ENCODE measurements at regions not wholly inside any gene's neighbourhood (a gene's known extent, or its start where the extent isn't known, plus 50 kb on each side); places are given as distances from the start of the nearest gene placed in this dataset.
"Not testable (repeated sequence)": the region's sequence is repeated elsewhere in the genome, so short reads cannot be mapped to it uniquely, and the experiment has no call there.

DNA sequence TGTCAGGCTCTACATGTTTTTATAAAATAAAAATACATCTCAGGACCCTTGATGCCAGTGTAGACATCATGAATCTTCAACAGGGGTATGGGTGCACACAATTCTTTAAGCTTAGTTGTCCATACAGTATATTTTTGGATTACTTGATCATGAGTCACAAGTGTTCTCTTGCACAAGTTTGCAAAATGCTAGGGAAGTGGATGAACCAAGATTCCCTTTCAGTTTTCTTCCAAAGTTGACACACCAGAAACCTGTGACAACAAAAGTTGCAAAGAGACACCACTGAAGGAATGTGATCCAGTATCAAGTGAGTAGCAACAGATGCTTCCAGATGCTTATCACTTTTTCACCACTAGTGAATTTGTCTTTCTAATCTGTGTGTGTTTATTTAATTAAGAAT lies 1021.2 kb downstream of the PCDH7 start:
- peaks cover 4% of the 10 kb centered on the region for H3K4me1 Mint-ChIP-seq (ENCODE audit: unreplicated experiment)

DNA sequence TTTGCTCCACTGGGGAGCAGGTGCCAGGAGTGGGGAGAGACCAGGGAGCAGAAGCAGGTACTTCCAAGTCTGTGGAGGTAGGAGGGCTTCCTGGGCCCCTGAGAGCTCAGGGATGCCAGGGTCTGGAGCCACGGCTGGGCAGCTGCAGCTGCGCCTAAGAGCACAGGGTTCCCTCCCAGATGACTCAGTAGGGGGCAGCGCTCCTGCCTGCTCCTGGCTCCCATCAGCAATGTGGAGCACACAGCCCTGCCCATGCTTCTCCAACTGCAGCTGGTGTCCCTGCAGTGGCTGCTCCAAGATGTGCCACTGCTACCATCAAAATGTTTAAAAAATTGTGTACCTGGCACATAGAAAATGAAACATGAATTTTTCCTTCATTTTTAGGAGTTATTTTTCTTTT lies 1028.2 kb downstream of the PCDH7 start:
- Mint-ChIP-seq H3K27ac (no peak overlapping the region), H3K36me3 (no peaks in the 10 kb centered on the region), H3K4me1 (ENCODE audit: unreplicated experiment) (no peaks in the 10 kb centered on the region), H3K9me3 (no peaks in the 10 kb centered on the region), H3K27me3 (no peaks in the 10 kb centered on the region), H3K4me3 (no peak overlapping the region)
- TF ChIP-seq, protein P1, sequence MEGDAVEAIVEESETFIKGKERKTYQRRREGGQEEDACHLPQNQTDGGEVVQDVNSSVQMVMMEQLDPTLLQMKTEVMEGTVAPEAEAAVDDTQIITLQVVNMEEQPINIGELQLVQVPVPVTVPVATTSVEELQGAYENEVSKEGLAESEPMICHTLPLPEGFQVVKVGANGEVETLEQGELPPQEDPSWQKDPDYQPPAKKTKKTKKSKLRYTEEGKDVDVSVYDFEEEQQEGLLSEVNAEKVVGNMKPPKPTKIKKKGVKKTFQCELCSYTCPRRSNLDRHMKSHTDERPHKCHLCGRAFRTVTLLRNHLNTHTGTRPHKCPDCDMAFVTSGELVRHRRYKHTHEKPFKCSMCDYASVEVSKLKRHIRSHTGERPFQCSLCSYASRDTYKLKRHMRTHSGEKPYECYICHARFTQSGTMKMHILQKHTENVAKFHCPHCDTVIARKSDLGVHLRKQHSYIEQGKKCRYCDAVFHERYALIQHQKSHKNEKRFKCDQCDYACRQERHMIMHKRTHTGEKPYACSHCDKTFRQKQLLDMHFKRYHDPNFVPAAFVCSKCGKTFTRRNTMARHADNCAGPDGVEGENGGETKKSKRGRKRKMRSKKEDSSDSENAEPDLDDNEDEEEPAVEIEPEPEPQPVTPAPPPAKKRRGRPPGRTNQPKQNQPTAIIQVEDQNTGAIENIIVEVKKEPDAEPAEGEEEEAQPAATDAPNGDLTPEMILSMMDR (conservative IDR thresholded peaks at IDR 0.05): no peak
- DNase-seq (ENCODE audit: extremely low spot score, unreplicated experiment): no peak

More for the DNA sequence above, 1021.2 kb downstream of the PCDH7 start:
- H3K27me3 Mint-ChIP-seq: no peaks in the 10 kb centered on the region
- no peak overlapping the region for H3K27ac Mint-ChIP-seq
- no peaks in the 10 kb centered on the region for H3K36me3 Mint-ChIP-seq
- TF ChIP-seq, protein P1 (conservative IDR thresholded peaks at IDR 0.05): no peak
- H3K4me3 Mint-ChIP-seq: no peak overlapping the region
- no peaks in the 10 kb centered on the region for H3K9me3 Mint-ChIP-seq
- no peak for DNase-seq (ENCODE audit: extremely low spot score, unreplicated experiment)

DNA sequence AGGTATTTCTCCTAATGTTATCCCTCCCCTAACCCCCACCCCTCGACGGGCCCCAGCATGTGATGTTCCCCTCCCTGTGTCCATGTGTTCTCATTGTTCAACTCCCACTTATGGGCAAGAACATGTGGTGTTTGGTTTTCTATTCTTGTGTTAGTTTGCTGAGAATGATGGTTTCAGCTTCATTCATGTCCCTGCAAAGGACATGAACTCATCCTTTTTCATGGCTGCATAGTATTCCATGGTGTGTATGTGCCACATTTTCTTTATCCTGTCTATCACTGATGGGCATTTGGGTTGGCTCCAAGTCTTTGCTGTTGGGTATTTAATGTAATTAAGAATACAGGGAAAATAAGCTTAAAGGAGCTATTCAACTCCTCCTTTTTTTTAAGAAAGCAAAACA lies 1030.4 kb downstream of the PCDH7 start:
- not testable (repeated sequence) for H3K4me3 Mint-ChIP-seq; DNase-seq (ENCODE audit: extremely low spot score, unreplicated experiment); H3K36me3 Mint-ChIP-seq; H3K27ac Mint-ChIP-seq; H3K4me1 Mint-ChIP-seq (ENCODE audit: unreplicated experiment); H3K27me3 Mint-ChIP-seq; H3K9me3 Mint-ChIP-seq

DNA sequence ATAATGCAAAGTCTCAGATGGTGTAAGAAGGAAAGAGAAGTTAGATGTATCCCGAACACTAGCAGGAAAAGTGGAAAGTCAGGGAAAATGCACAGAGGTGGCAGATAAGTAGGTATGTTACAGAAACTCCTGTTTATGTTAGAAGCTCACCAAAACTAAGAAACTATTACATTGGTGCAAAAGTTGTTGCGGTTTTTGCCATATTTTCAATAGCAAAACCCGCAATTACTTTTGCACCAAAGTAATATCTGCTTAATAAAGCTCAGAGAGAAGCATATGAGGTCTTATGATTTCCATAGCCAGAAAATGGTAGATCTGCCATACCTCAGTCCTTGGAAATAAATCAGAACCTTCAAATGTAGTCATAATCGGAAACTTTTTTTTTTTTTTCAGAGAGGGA lies 1035.6 kb downstream of the PCDH7 start:
- H3K27me3 Mint-ChIP-seq: no peaks in the 10 kb centered on the region
- H3K27ac Mint-ChIP-seq: no peak overlapping the region
- H3K4me3 Mint-ChIP-seq: no peak overlapping the region
- no peaks in the 10 kb centered on the region for H3K4me1 Mint-ChIP-seq (ENCODE audit: unreplicated experiment)
- DNase-seq (ENCODE audit: extremely low spot score, unreplicated experiment): no peak
- H3K9me3 Mint-ChIP-seq: peaks cover 4% of the 10 kb centered on the region
- H3K36me3 Mint-ChIP-seq: no peaks in the 10 kb centered on the region
- TF ChIP-seq, protein P1 (conservative IDR thresholded peaks at IDR 0.05): no peak

DNA sequence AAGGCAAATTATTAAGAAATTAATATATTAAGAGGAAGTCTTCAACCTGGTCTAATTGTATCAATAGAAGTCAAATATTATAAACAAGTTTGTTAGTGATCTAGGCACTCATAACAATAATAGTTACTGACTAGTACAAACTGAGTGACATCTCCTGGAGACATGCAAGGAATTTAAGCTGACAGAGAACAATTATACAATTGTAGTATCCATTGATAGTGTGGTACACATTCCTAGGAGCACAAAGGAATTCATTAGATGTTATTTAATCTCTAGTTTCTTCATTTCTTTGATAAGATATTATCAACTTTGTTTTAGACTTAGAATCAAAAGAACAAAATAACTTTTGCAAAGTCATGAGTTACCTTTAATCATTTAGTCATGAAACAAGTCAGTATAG lies 1048.6 kb downstream of the PCDH7 start:
- no peak for DNase-seq (ENCODE audit: extremely low spot score, unreplicated experiment)
- no peaks in the 10 kb centered on the region for H3K36me3 Mint-ChIP-seq
- no peak overlapping the region for H3K4me3 Mint-ChIP-seq
- no peak overlapping the region for H3K27ac Mint-ChIP-seq
- no peaks in the 10 kb centered on the region for H3K27me3 Mint-ChIP-seq
- TF ChIP-seq, protein P1 (conservative IDR thresholded peaks at IDR 0.05): no peak
- peaks cover 15% of the 10 kb centered on the region for H3K4me1 Mint-ChIP-seq (ENCODE audit: unreplicated experiment)
- H3K9me3 Mint-ChIP-seq: peaks cover 4% of the 10 kb centered on the region

DNA sequence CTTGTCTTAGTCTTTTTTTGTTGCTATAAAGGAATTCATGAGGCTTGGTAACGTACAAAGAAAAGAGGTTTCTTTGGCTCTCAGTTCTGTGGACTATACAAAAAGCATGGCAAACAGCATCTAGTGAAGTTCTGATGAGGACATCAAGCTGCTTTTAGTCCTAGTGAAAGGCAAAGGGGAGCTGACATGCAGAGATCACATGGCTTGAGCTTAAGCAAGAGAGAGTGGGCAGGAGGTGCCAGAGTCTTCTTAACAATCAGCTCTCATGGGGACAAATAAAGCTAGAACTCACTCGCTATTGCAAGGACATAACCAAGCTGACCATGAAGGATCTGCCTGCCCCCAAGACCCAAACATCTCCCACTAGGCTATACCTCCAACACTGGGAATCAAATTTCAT lies 1063.1 kb downstream of the PCDH7 start:
- H3K36me3 Mint-ChIP-seq: no peaks in the 10 kb centered on the region

More for the DNA sequence above, 1063.1 kb downstream of the PCDH7 start:
- Mint-ChIP-seq H3K27ac (no peak overlapping the region), H3K4me3 (no peak overlapping the region), H3K27me3 (no peaks in the 10 kb centered on the region), H3K9me3 (no peaks in the 10 kb centered on the region), H3K4me1 (ENCODE audit: unreplicated experiment) (no peaks in the 10 kb centered on the region)
- no peak for DNase-seq (ENCODE audit: extremely low spot score, unreplicated experiment)
- TF ChIP-seq, protein P1 (conservative IDR thresholded peaks at IDR 0.05): no peak

Data from type B pancreatic cell (in vitro differentiated cells).